Testis (tissue), 2 donors: ENCODE measurements at regions not wholly inside any gene's neighbourhood (a gene's known extent, or its start where the extent isn't known, plus 50 kb on each side); places are given as distances from the start of the nearest gene placed in this dataset.

Experiments
- DNase-seq: peaks from one replicate; pipeline ENCODE4 v3.0.0-alpha.2; 2019
- H3K27ac ChIP-seq, 2 donors: fragments of 200-600 bp; sonication (generic); one replicate each; pipeline ENCODE4 v1.5.1; 2019
- H3K27me3 ChIP-seq: fragments of 200-600 bp; sonication (generic); one replicate; pipeline ENCODE4 v1.5.1; 2019
- H3K36me3 ChIP-seq: fragments of 200-600 bp; sonication (generic); one replicate; pipeline ENCODE4 v1.5.1; 2017; ENCODE audit warnings: low read depth; ENCODE audit errors: missing control alignments
- H3K4me1 ChIP-seq: fragments of 200-600 bp; sonication (generic); one replicate; pipeline ENCODE4 v1.5.1; 2019
- H3K4me3 ChIP-seq, 2 donors: fragments of 200-600 bp; sonication (generic); one replicate each; pipeline ENCODE4 v1.5.1; 2017 to 2019
- H3K9me3 ChIP-seq: fragments of 200-600 bp; sonication (generic); one replicate; pipeline ENCODE4 v1.5.1; 2017
- CTCF ChIP-seq, 3 experiments: fragments of 450-650 bp in 2 of 3; fragments of 200-600 bp in 1 of 3; sonication (generic) in 1 of 3; IDR thresholded peaks; one replicate each; pipeline ENCODE4 v1.5.1; 2016 to 2019; ENCODE audit warnings: antibody characterized with exemption in 3 of 3, mild to moderate bottlenecking in 2 of 3, moderate library complexity in 1 of 3
- POLR2A ChIP-seq: fragments of 450-650 bp; IDR thresholded peaks from one replicate; pipeline ENCODE4 v1.6.1; 2017; ENCODE audit warnings: antibody characterized with exemption, mild to moderate bottlenecking, moderate library complexity
- WGBS, 2 donors: methylation state at CpG; one replicate each; pipeline ENCODE4 v1.1.5; 2018; 5-methylcytosine and 5-hydroxymethylcytosine counted together
- intact Hi-C: fragments of 100-400 bp; cut with DNase I; formaldehyde crosslinking; loops from one replicate; pipeline ENCODE4 v1.15.1; 2023; ENCODE audit warnings: low total_unique reads

DNA sequence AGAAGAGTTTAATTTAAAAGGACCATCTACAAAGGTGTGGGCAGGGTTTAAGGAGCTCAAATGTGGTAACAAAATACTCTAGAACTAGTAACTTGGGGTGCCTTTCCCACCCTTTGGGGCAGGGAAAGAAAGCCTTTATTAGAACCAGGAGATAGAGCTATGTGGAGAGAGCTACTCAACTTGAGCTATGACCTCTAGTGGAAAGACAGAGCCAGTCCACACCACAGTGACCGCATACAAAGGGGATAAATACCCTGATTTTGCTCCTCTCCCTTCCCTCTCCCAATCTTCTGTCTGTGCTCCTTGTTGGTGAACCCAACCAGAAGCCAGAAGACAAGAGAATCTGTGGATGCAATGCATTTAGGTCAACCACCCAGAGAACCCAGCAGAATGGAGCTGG, 54.4 kb upstream of the JAK1 start:
- DNase-seq = no peak

DNA sequence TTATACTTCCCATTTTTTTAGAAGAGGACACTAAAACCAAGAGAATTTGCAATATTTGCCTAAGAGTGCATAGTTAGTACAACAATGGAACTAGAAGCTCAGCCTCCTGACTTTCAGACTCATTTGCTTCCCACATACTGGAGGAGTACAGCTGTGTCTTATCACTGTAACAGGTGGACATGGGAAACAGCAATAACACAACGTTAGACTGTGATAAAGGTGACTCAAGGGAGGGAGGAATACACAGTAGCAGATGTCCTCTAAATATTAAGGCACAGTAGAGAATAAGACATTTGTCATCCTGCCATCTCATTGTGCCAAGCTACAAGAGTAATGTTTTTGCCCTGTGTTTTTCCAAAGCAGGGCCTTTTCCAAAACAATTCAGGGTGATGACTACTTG, 55.4 kb upstream of the JAK1 start:
- Histone ChIP-seq H3K36me3 (no peaks in the 10 kb centered on the region), H3K27ac (no peak overlapping the region), H3K4me1 (peaks cover 12% of the 10 kb centered on the region), H3K27me3 (no peaks in the 10 kb centered on the region), H3K9me3 (no peaks in the 10 kb centered on the region), H3K4me3 (no peak overlapping the region)
- no peak for DNase-seq
- WGBS, 2 donors = 14 to 29% methylated on average over 1 of the region's 1 CpG
- TF ChIP-seq POLR2A (no peak), CTCF (IDR thresholded peaks at IDR 0.05) (no peak)
- intact Hi-C loops = no loop called here

More for the DNA sequence above, 54.4 kb upstream of the JAK1 start:
- H3K4me1 ChIP-seq = peaks cover 6% of the 10 kb centered on the region
- TF ChIP-seq CTCF (IDR thresholded peaks at IDR 0.05) (peak in 2 of 3 experiments; percentile 16 to 23), POLR2A (no peak)
- intact Hi-C loops = no loop called here
- H3K36me3 ChIP-seq = no peaks in the 10 kb centered on the region
- WGBS, 2 donors = 80 to 100% methylated on average over 1 of the region's 1 CpG
- H3K27ac ChIP-seq = no peak overlapping the region
- H3K9me3 ChIP-seq = no peaks in the 10 kb centered on the region
- no peak overlapping the region for H3K4me3 ChIP-seq
- no peaks in the 10 kb centered on the region for H3K27me3 ChIP-seq

DNA sequence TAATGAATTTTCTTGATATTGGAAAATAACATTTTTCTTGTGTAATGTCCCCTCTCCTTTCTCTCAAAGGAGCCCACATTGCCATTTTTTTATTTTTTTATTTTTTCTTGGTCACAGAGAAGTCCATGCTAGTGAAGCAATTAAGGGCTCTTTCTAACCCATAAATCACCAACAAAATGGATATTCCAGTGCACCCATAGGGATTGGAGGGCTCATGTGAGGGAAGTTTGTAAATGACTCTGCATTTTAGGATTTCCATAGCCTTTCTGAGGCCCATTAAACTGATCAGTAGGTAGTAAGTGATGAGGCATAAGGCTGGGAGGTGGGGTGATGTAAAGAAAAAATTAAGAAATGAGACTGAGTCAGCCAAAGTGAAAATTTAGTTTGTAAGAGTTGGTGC, 55.9 kb upstream of the JAK1 start:
- no peak for TF ChIP-seq POLR2A
- TF ChIP-seq CTCF (IDR thresholded peaks at IDR 0.05) = no peak
- Histone ChIP-seq H3K27me3 (no peaks in the 10 kb centered on the region), H3K9me3 (no peaks in the 10 kb centered on the region), H3K4me1 (peaks cover 12% of the 10 kb centered on the region), H3K4me3 (no peak overlapping the region), H3K27ac (no peak overlapping the region), H3K36me3 (no peaks in the 10 kb centered on the region)
- no peak for DNase-seq
- intact Hi-C loops = no loop called here

DNA sequence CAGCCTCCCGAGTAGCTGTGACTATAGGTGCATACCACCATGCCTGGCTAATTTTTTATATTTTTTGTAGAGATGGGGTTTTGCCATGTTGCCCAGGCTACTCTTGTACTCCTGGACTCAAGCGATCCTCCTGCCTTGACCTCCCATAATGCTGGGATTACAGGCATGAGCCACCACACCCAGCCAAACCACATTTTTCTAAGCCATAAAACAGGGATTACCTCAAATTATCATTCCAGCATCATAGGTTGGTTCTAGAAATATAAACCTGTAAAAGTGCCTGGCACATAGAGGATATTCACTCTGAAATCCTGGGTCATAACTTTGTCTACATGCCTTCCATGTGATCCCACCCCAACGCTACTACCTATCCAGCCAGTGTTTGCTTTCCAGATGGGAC, 59.4 kb upstream of the JAK1 start:
- WGBS, 2 donors = 78 to 84% methylated on average over 3 of the region's 3 CpGs
- DNase-seq = no peak
- Histone ChIP-seq H3K36me3 (no peaks in the 10 kb centered on the region), H3K27ac (no peak overlapping the region), H3K4me3 (no peak overlapping the region), H3K9me3 (no peaks in the 10 kb centered on the region), H3K27me3 (no peaks in the 10 kb centered on the region), H3K4me1 (peaks cover 12% of the 10 kb centered on the region)
- intact Hi-C loops = no loop called here
- TF ChIP-seq POLR2A = no peak
- TF ChIP-seq CTCF (IDR thresholded peaks at IDR 0.05) = no peak

- no peak for DNase-seq
- Histone ChIP-seq H3K4me1 (peaks cover 15% of the 10 kb centered on the region), H3K4me3 (no peak overlapping the region), H3K9me3 (no peaks in the 10 kb centered on the region), H3K27ac (no peak overlapping the region), H3K36me3 (no peaks in the 10 kb centered on the region), H3K27me3 (no peaks in the 10 kb centered on the region)
- TF ChIP-seq CTCF (IDR thresholded peaks at IDR 0.05) (no peak), POLR2A (no peak)
- 10 to 35% methylated on average over 3 of the region's 3 CpGs for WGBS, 2 donors
- intact Hi-C loops = no loop called here
Measured at GRCh38 chr1:65026235-65026634, 59.9 kb upstream of the JAK1 start.
